ENCODE measurements at regions not wholly inside any gene's neighbourhood (a gene's known extent, or its start where the extent isn't known, plus 50 kb on each side); places are given as distances from the start of the nearest gene placed in this dataset.

GRCh38 chr2:220165401-220165800, 538.0 kb downstream of the SLC4A3 start:
- Histone ChIP-seq H3K27ac (ENCODE audit: low read length) (no peak overlapping the region), H3K4me2 (ENCODE audit: low read length) (no peak overlapping the region), H3K4me1 (ENCODE audit: insufficient read depth, low read length) (peaks cover 12% of the 10 kb centered on the region), H3F3A (ENCODE audit: low read length, unreplicated experiment) (no peaks in the 10 kb centered on the region), H3K9me2 (replicated peaks; ENCODE audit: low read length) (no peaks in the 10 kb centered on the region), H3K36me3 (ENCODE audit: low read depth, low read length) (no peaks in the 10 kb centered on the region), H3K27me3 (ENCODE audit: low read length) (no peaks in the 10 kb centered on the region), H2AFZ (ENCODE audit: low read length) (no peak overlapping the region), H3K4me3 (ENCODE audit: low read length) (no peak overlapping the region), H3K9ac (ENCODE audit: low read length) (no peak overlapping the region), H3K9me3 (ENCODE audit: low read length) (no peaks in the 10 kb centered on the region), H3K79me2 (ENCODE audit: low read length) (no peaks in the 10 kb centered on the region), H4K20me1 (ENCODE audit: low read length) (no peaks in the 10 kb centered on the region)
- ATAC-seq (peak; percentile 51), DNase-seq (peak; percentile 58)
- POLR2A ChIA-PET (ENCODE audit: unreplicated experiment) = no interaction called here
- TF ChIP-seq EZH2phosphoT487 (IDR thresholded peaks at IDR 0.05; ENCODE audit: borderline replicate concordance, low read length) (no peak), CTCF (conservative IDR thresholded peaks at IDR 0.05; ENCODE audit: low read depth, low read length) (peak; percentile 47)
- no TSS peak for BruUV-seq (replicated peaks)
- intact Hi-C loops (cut with micrococcal nuclease) = loop anchor here (2.0 to 5.0 kb wide), 3 partner anchors 112 to 1407 kb away; partner anchors contain the start of gene EPHA4
- CTCF ChIA-PET = interaction anchor here (0.5 kb wide), 1 partner anchor 1801 kb away, joined by 6 read pairs; no protein-coding TSS in a partner anchor

- Histone ChIP-seq H3K27me3 (ENCODE audit: low read length) (no peaks in the 10 kb centered on the region), H3F3A (ENCODE audit: low read length, unreplicated experiment) (no peaks in the 10 kb centered on the region), H3K4me1 (ENCODE audit: insufficient read depth, low read length) (peaks cover 12% of the 10 kb centered on the region), H3K9me3 (ENCODE audit: low read length) (no peaks in the 10 kb centered on the region), H3K27ac (ENCODE audit: low read length) (no peak overlapping the region), H3K79me2 (ENCODE audit: low read length) (no peaks in the 10 kb centered on the region), H3K4me2 (ENCODE audit: low read length) (no peak overlapping the region), H3K4me3 (ENCODE audit: low read length) (no peak overlapping the region), H3K36me3 (ENCODE audit: low read depth, low read length) (no peaks in the 10 kb centered on the region), H3K9ac (ENCODE audit: low read length) (no peak overlapping the region), H4K20me1 (ENCODE audit: low read length) (no peaks in the 10 kb centered on the region), H3K9me2 (replicated peaks; ENCODE audit: low read length) (no peaks in the 10 kb centered on the region), H2AFZ (ENCODE audit: low read length) (no peak overlapping the region)
- ChIA-PET CTCF (no interaction called here), POLR2A (ENCODE audit: unreplicated experiment) (no interaction called here)
- DNase-seq (no peak), ATAC-seq (no peak)
- intact Hi-C loops (cut with micrococcal nuclease) = loop anchor here (5.0 kb wide), 2 partner anchors 111 to 516 kb away; no protein-coding TSS in a partner anchor
- BruUV-seq (replicated peaks) = no TSS peak
- TF ChIP-seq CTCF (conservative IDR thresholded peaks at IDR 0.05; ENCODE audit: low read depth, low read length) = no peak
- no peak for TF ChIP-seq EZH2 (IDR thresholded peaks at IDR 0.05; ENCODE audit: low read length, unreplicated experiment)
- TF ChIP-seq EZH2phosphoT487 (IDR thresholded peaks at IDR 0.05; ENCODE audit: borderline replicate concordance, low read length) = no peak
Measured at GRCh38 chr2:220166616-220167015, 539.2 kb downstream of the SLC4A3 start.

GRCh38 chr2:220167956-220168355, 540.5 kb downstream of the SLC4A3 start:
- Histone ChIP-seq H3K9me3 (ENCODE audit: low read length) (no peaks in the 10 kb centered on the region), H3K4me3 (ENCODE audit: low read length) (no peak overlapping the region), H3F3A (ENCODE audit: low read length, unreplicated experiment) (no peaks in the 10 kb centered on the region), H3K36me3 (ENCODE audit: low read depth, low read length) (no peaks in the 10 kb centered on the region), H3K4me1 (ENCODE audit: insufficient read depth, low read length) (peaks cover 12% of the 10 kb centered on the region), H3K27ac (ENCODE audit: low read length) (peak overlapping the region; percentile 62), H3K9me2 (replicated peaks; ENCODE audit: low read length) (no peaks in the 10 kb centered on the region), H2AFZ (ENCODE audit: low read length) (peak overlapping the region; percentile 58), H3K9ac (ENCODE audit: low read length) (no peak overlapping the region), H3K79me2 (ENCODE audit: low read length) (no peaks in the 10 kb centered on the region), H4K20me1 (ENCODE audit: low read length) (no peaks in the 10 kb centered on the region), H3K27me3 (ENCODE audit: low read length) (no peaks in the 10 kb centered on the region), H3K4me2 (ENCODE audit: low read length) (no peak overlapping the region)
- TF ChIP-seq CTCF (conservative IDR thresholded peaks at IDR 0.05; ENCODE audit: low read depth, low read length) = no peak
- no peak for TF ChIP-seq EZH2 (IDR thresholded peaks at IDR 0.05; ENCODE audit: low read length, unreplicated experiment)
- TF ChIP-seq EZH2phosphoT487 (IDR thresholded peaks at IDR 0.05; ENCODE audit: borderline replicate concordance, low read length) = no peak
- ChIA-PET CTCF (no interaction called here), POLR2A (ENCODE audit: unreplicated experiment) (interaction anchor here (0.6 to 0.7 kb wide), 2 partner anchors 17 to 22 kb away, joined by 3 to 4 read pairs; no protein-coding TSS in a partner anchor)
- intact Hi-C loops (cut with micrococcal nuclease) = loop anchor here (5.0 kb wide), 2 partner anchors 109 to 514 kb away; no protein-coding TSS in a partner anchor
- ATAC-seq = peak; percentile 96
- BruUV-seq (replicated peaks) = no TSS peak
- DNase-seq = peak; percentile 70
